HEK293 (cell line): ENCODE measurements at regions not wholly inside any gene's neighbourhood (a gene's known extent, or its start where the extent isn't known, plus 50 kb on each side); places are given as distances from the start of the nearest gene placed in this dataset.

Source experiments
- CTCF ChIA-PET: fragments of 350-600 bp; formaldehyde crosslinking; extraction: SDS; loops from one replicate; lab custom pipeline; 2021; ENCODE audit warnings: antibody characterized with exemption; lab: Yijun Ruan, JAX
- POLR2A ChIA-PET: fragments of 300-600 bp; formaldehyde crosslinking; extraction: SDS; loops from one replicate; lab custom pipeline; 2020; ENCODE audit warnings: antibody characterized with exemption, inconsistent platforms; lab: Yijun Ruan, JAX
- H3K27ac ChIP-seq: fragments of 200-500 bp; sonication (Bioruptor generic); 2 replicates; pipeline ENCODE4 v1.5.1; 2014; ENCODE audit warnings: low read depth, low read length, control low read depth, inconsistent platforms; ENCODE audit errors: extremely low read depth
- H3K36me3 ChIP-seq, 2 experiments: fragments of 200-500 bp in 1 of 2; sonication (Bioruptor generic) in 1 of 2; 1 replicate in 1 of 2; 2 replicates in 1 of 2; pipeline ENCODE4 v1.5.1; 2014 to 2017; ENCODE audit warnings: inconsistent platforms in 2 of 2, low read length in 2 of 2; ENCODE audit not compliant: control insufficient read depth in 2 of 2, insufficient read depth in 1 of 2
- H3K4me1 ChIP-seq: fragments of 200-500 bp; sonication (Bioruptor generic); 2 replicates; pipeline ENCODE4 v1.5.1; 2014; ENCODE audit warnings: mild to moderate bottlenecking, low read length, inconsistent platforms; ENCODE audit not compliant: control insufficient read depth, insufficient read depth
- H3K4me3 ChIP-seq: 2 replicates; pipeline ENCODE4 v1.5.1; 2011; ENCODE audit warnings: low read depth, mild to moderate bottlenecking, control low read depth, low read length, moderate library complexity
- H3K9me3 ChIP-seq: fragments of 200-500 bp; sonication (Bioruptor generic); 2 replicates; pipeline ENCODE4 v1.5.1; 2014; ENCODE audit warnings: low read depth, low read length, inconsistent platforms; ENCODE audit not compliant: control insufficient read depth, insufficient read depth
- AEBP2 ChIP-seq: fragments of 450-650 bp; formaldehyde crosslinking; IDR thresholded peaks from 2 replicates; pipeline ENCODE4 v1.5.1; 2016; ENCODE audit warnings: missing biosample characterization, missing genetic modification characterization, borderline replicate concordance
- SP3 ChIP-seq: fragments of 450-650 bp; formaldehyde crosslinking; IDR thresholded peaks from 2 replicates; pipeline ENCODE4 v1.5.1; 2016; ENCODE audit warnings: missing biosample characterization, missing genetic modification characterization
- ZBTB17 ChIP-seq: fragments of 450-650 bp; formaldehyde crosslinking; IDR thresholded peaks from 2 replicates; pipeline ENCODE4 v1.5.1; 2016; ENCODE audit warnings: missing biosample characterization, missing genetic modification characterization
- ZNF140 ChIP-seq: fragments of 450-650 bp; formaldehyde crosslinking; IDR thresholded peaks from 2 replicates; pipeline ENCODE4 v1.5.1; 2016; ENCODE audit warnings: missing biosample characterization, missing genetic modification characterization
- ZNF248 ChIP-seq: fragments of 450-650 bp; formaldehyde crosslinking; IDR thresholded peaks from 2 replicates; pipeline ENCODE4 v1.5.1; 2017; ENCODE audit warnings: missing biosample characterization, missing genetic modification characterization
- ZNF26 ChIP-seq: fragments of 450-650 bp; formaldehyde crosslinking; IDR thresholded peaks from 2 replicates; pipeline ENCODE4 v1.5.1; 2016; ENCODE audit warnings: missing biosample characterization, missing genetic modification characterization
- ZNF354C ChIP-seq: fragments of 450-650 bp; formaldehyde crosslinking; IDR thresholded peaks from 2 replicates; pipeline ENCODE4 v1.5.1; 2016; ENCODE audit warnings: missing biosample characterization, missing genetic modification characterization, low read depth, borderline replicate concordance
- ZNF416 ChIP-seq: fragments of 450-650 bp; formaldehyde crosslinking; IDR thresholded peaks from 2 replicates; pipeline ENCODE4 v1.5.1; 2016; ENCODE audit warnings: missing biosample characterization, missing genetic modification characterization
- ZNF610 ChIP-seq: fragments of 450-650 bp; formaldehyde crosslinking; IDR thresholded peaks from 2 replicates; pipeline ENCODE4 v1.5.1; 2016; ENCODE audit warnings: missing biosample characterization, missing genetic modification characterization, borderline replicate concordance
- ZNF701 ChIP-seq: fragments of 450-650 bp; formaldehyde crosslinking; IDR thresholded peaks from 2 replicates; pipeline ENCODE4 v1.5.1; 2016; ENCODE audit warnings: missing biosample characterization, missing genetic modification characterization
- TF ChIP-seq, protein P1 (sequence below): fragments of 450-650 bp; formaldehyde crosslinking; IDR thresholded peaks from 2 replicates; pipeline ENCODE4 v1.5.1; 2016; ENCODE audit warnings: missing biosample characterization, missing genetic modification characterization
- TF ChIP-seq, protein P2 (sequence below): fragments of 450-650 bp; formaldehyde crosslinking; IDR thresholded peaks from 2 replicates; pipeline ENCODE4 v1.5.1; 2016; ENCODE audit warnings: missing biosample characterization, missing genetic modification characterization
- TF ChIP-seq, protein P3 (sequence below): fragments of 450-650 bp; formaldehyde crosslinking; IDR thresholded peaks from 2 replicates; pipeline ENCODE4; 2016; ENCODE audit warnings: missing biosample characterization, missing genetic modification characterization

GRCh38 chr13:97648881-97649224 lies 214.9 kb downstream of the RAP2A start (continued):
- TF ChIP-seq, protein P1, sequence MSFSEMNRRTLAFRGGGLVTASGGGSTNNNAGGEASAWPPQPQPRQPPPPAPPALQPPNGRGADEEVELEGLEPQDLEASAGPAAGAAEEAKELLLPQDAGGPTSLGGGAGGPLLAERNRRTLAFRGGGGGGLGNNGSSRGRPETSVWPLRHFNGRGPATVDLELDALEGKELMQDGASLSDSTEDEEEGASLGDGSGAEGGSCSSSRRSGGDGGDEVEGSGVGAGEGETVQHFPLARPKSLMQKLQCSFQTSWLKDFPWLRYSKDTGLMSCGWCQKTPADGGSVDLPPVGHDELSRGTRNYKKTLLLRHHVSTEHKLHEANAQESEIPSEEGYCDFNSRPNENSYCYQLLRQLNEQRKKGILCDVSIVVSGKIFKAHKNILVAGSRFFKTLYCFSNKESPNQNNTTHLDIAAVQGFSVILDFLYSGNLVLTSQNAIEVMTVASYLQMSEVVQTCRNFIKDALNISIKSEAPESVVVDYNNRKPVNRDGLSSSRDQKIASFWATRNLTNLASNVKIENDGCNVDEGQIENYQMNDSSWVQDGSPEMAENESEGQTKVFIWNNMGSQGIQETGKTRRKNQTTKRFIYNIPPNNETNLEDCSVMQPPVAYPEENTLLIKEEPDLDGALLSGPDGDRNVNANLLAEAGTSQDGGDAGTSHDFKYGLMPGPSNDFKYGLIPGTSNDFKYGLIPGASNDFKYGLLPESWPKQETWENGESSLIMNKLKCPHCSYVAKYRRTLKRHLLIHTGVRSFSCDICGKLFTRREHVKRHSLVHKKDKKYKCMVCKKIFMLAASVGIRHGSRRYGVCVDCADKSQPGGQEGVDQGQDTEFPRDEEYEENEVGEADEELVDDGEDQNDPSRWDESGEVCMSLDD (tag by site-specific recombination) = no peak
- TF ChIP-seq ZNF354C = no peak
- TF ChIP-seq, protein P2, sequence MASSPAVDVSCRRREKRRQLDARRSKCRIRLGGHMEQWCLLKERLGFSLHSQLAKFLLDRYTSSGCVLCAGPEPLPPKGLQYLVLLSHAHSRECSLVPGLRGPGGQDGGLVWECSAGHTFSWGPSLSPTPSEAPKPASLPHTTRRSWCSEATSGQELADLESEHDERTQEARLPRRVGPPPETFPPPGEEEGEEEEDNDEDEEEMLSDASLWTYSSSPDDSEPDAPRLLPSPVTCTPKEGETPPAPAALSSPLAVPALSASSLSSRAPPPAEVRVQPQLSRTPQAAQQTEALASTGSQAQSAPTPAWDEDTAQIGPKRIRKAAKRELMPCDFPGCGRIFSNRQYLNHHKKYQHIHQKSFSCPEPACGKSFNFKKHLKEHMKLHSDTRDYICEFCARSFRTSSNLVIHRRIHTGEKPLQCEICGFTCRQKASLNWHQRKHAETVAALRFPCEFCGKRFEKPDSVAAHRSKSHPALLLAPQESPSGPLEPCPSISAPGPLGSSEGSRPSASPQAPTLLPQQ (tag by site-specific recombination) = no peak
- TF ChIP-seq ZBTB17 = no peak
- TF ChIP-seq ZNF416 (tag by site-specific recombination) = no peak

DNA sequence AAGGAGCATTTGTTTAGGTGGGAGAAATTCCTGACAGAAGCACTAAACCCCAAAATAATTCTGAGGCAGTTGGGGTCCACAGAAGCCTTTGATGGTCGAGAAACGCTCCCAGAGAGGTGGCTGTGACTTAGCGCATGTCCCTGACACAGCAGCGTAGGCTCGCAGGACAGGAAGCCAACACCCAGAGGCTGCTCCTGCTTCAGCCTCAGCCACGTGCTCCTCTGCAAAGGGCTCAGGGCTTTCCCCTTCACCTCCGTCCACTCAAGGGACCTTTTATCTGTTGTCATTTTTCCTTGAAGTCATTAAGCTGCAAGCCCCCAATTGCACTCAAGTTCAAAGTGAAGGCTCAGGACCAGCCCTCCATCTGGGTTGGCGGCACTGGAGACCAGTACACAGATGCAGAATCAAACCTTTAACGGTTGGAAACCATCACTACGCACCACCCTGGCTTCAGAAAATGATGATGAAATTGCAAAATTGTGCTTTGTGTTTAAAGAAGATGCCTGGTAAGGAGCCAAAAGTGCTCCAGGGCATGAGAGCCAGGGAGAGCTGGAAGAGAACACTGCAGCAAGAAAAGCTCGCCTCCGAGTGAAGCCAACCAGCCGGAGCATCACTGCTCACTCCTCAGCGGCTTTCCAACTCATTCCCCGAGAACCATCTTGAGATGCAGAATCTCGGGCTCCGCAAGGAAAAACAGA lies 219.6 kb downstream of the RAP2A start:
- Histone ChIP-seq H3K27ac (no peak overlapping the region), H3K36me3 (no peaks in the 10 kb centered on the region), H3K9me3 (no peaks in the 10 kb centered on the region), H3K4me1 (no peaks in the 10 kb centered on the region), H3K4me3 (no peak overlapping the region)
- POLR2A ChIA-PET = no interaction called here
- no peak for TF ChIP-seq ZNF416 (tag by site-specific recombination)
- CTCF ChIA-PET = no interaction called here

DNA sequence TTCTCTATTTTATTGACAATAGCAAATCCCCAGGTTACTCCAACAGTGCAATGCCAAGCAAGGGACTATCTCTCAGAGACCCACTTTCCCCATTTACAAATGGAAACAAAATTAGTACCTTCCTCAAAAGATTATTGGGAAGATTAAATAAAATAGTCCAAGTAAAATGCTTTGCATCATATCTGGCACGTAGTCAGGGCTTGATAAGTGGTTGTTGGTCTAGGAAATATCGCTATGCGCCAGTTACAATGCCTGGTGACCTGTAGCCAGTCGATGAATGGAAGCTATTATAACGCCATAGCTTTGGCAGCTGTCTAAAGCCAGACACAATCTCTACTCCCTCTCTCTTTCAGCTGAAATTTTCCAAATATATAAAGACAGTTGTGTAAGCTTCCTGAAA lies 220.3 kb downstream of the RAP2A start:
- H3K9me3 ChIP-seq = no peaks in the 10 kb centered on the region
- no peak overlapping the region for H3K4me3 ChIP-seq
- CTCF ChIA-PET = no interaction called here
- no peaks in the 10 kb centered on the region for H3K4me1 ChIP-seq
- H3K27ac ChIP-seq = no peak overlapping the region
- POLR2A ChIA-PET = no interaction called here
- no peaks in the 10 kb centered on the region for H3K36me3 ChIP-seq
- no peak for TF ChIP-seq ZNF26 (tag by site-specific recombination)
- TF ChIP-seq ZNF701 (tag by site-specific recombination) = no peak
- no peak for TF ChIP-seq ZNF140
- no peak for TF ChIP-seq SP3 (tag by site-specific recombination)
- TF ChIP-seq ZNF610 (tag by site-specific recombination) = no peak
- TF ChIP-seq, protein P3, sequence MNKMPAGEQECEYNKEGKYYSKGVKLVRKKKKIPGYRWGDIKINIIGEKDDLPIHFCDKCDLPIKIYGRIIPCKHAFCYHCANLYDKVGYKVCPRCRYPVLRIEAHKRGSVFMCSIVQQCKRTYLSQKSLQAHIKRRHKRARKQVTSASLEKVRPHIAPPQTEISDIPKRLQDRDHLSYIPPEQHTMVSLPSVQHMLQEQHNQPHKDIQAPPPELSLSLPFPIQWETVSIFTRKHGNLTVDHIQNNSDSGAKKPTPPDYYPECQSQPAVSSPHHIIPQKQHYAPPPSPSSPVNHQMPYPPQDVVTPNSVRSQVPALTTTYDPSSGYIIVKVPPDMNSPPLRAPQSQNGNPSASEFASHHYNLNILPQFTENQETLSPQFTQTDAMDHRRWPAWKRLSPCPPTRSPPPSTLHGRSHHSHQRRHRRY (tag by site-specific recombination) = no peak
- no peak for TF ChIP-seq AEBP2 (tag by site-specific recombination)
- TF ChIP-seq ZNF248 (tag by site-specific recombination) = no peak
- TF ChIP-seq, all 188 proteins: peak for 0
